Nephron progenitor cell (in vitro differentiated cells): ENCODE measurements at regions not wholly inside any gene's neighbourhood (a gene's known extent, or its start where the extent isn't known, plus 50 kb on each side); places are given as distances from the start of the nearest gene placed in this dataset.

Source experiments
- DNase-seq: peaks from one replicate; pipeline ENCODE4 v3.0.0; 2021
- H3K27ac Mint-ChIP-seq: 2 replicates; pipeline ENCODE4 v1.8.0; 2021; ENCODE audit warnings: mild to moderate bottlenecking, moderate library complexity, mixed read lengths
- H3K27me3 Mint-ChIP-seq: 2 replicates; pipeline ENCODE4 v1.8.0; 2021; ENCODE audit warnings: mild to moderate bottlenecking, low read depth, mixed read lengths; ENCODE audit not compliant: poor library complexity
- H3K36me3 Mint-ChIP-seq: 2 replicates; pipeline ENCODE4 v1.8.0; 2021; ENCODE audit warnings: low read depth, mixed read lengths
- H3K4me1 Mint-ChIP-seq: 2 replicates; pipeline ENCODE4 v1.8.0; 2021; ENCODE audit warnings: mixed read lengths
- H3K4me3 Mint-ChIP-seq: 2 replicates; pipeline ENCODE4 v1.8.0; 2021; ENCODE audit warnings: mild to moderate bottlenecking, moderate library complexity, mixed read lengths
- H3K9me3 Mint-ChIP-seq: 2 replicates; pipeline ENCODE4 v1.8.0; 2021; ENCODE audit warnings: mild to moderate bottlenecking, moderate library complexity, mixed read lengths
- TF ChIP-seq, protein P1 (sequence below): fragments of 200-600 bp; sonication (generic); IDR thresholded peaks from 2 replicates; pipeline ENCODE4 v1.5.0; 2021; ENCODE audit warnings: antibody characterized with exemption

DNA sequence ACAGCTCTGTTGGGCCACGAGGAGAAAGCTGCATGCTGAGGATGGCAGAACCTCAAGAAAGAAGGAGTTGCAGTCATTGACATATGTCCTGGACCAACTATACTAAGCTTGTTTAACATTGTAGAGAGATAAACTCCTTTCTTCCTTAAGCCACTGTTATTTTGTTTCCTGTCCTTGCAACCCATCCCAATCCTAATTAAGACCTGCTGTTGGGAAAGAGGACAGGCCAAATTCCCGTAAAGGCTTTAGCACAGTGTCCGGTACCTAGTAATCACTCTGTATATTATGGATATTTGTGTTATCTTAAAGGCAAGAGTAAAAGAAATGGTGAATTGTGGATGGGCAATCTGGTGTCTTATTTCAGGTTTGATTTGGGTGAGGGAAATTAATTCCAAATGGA, 53.5 kb upstream of the WSCD2 start:
- DNase-seq: no peak
- H3K9me3 Mint-ChIP-seq: no peaks in the 10 kb centered on the region
- TF ChIP-seq, protein P1, sequence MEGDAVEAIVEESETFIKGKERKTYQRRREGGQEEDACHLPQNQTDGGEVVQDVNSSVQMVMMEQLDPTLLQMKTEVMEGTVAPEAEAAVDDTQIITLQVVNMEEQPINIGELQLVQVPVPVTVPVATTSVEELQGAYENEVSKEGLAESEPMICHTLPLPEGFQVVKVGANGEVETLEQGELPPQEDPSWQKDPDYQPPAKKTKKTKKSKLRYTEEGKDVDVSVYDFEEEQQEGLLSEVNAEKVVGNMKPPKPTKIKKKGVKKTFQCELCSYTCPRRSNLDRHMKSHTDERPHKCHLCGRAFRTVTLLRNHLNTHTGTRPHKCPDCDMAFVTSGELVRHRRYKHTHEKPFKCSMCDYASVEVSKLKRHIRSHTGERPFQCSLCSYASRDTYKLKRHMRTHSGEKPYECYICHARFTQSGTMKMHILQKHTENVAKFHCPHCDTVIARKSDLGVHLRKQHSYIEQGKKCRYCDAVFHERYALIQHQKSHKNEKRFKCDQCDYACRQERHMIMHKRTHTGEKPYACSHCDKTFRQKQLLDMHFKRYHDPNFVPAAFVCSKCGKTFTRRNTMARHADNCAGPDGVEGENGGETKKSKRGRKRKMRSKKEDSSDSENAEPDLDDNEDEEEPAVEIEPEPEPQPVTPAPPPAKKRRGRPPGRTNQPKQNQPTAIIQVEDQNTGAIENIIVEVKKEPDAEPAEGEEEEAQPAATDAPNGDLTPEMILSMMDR: no peak
- H3K36me3 Mint-ChIP-seq: no peaks in the 10 kb centered on the region
- no peak overlapping the region for H3K27ac Mint-ChIP-seq
- H3K27me3 Mint-ChIP-seq: peaks cover 55% of the 10 kb centered on the region
- H3K4me1 Mint-ChIP-seq: no peaks in the 10 kb centered on the region
- H3K4me3 Mint-ChIP-seq: no peak overlapping the region

DNA sequence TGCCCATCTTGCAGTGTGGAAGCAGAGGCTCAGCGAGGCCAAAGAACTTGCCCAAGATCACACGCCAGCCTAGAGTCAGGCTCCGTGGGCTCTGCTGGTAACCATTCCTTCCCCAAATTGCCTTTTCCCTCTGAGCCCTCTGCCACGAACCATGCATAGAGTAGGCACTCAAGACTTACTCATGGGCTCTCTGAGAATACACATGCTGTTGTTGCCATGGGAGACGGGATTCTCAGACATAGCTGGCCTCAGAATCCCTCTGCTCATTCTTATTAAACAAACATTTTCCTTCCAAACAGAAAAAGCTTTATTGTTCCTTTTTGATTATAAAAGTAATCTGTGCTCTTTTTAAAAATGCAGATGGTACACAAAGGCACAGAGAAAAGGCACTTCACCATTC, 52.5 kb upstream of the WSCD2 start:
- no peak for DNase-seq
- TF ChIP-seq, protein P1: no peak
- H3K4me1 Mint-ChIP-seq: no peaks in the 10 kb centered on the region
- H3K9me3 Mint-ChIP-seq: no peaks in the 10 kb centered on the region
- H3K4me3 Mint-ChIP-seq: no peak overlapping the region
- H3K27ac Mint-ChIP-seq: no peak overlapping the region
- H3K36me3 Mint-ChIP-seq: no peaks in the 10 kb centered on the region
- H3K27me3 Mint-ChIP-seq: peaks cover 55% of the 10 kb centered on the region

DNA sequence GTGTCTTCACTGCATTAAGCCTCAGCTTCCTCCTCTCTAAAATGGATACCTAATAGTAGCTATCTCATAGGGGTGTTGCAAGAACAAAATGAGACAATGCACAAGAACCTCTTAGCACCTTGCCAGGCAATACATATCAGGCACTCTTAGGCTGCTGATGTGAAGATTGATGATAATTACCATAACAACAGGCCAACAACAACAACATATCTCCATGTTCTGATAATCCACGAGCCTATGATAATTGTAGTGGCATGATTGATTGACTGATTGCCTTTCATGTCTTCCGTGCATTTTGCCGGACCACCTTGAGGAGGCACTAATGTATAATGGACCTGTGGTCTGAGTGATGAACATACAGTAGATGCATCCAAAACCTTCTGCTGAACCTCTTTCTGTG, 50.7 kb upstream of the WSCD2 start:
- Mint-ChIP-seq H3K4me1 (peaks cover 9% of the 10 kb centered on the region), H3K9me3 (peaks cover 3% of the 10 kb centered on the region), H3K27me3 (peaks cover 48% of the 10 kb centered on the region), H3K36me3 (no peaks in the 10 kb centered on the region), H3K27ac (no peak overlapping the region), H3K4me3 (no peak overlapping the region)
- TF ChIP-seq, protein P1: no peak
- DNase-seq: no peak
